Neural progenitor cell (in vitro differentiated cells): ENCODE measurements at regions not wholly inside any gene's neighbourhood (a gene's known extent, or its start where the extent isn't known, plus 50 kb on each side); places are given as distances from the start of the nearest gene placed in this dataset.
"Not testable (repeated sequence)": the region's sequence is repeated elsewhere in the genome, so short reads cannot be mapped to it uniquely, and the experiment has no call there.

Experiments used
- DNase-seq: peaks from one replicate; pipeline ENCODE4 v3.0.0-alpha.2; 2016; ENCODE audit warnings: low spot score
- H2AFZ ChIP-seq: fragments of 200-600 bp; sonication (generic); replicated peaks from 2 replicates; pipeline ENCODE4 v1.6.1; 2016; ENCODE audit warnings: antibody characterized with exemption
- H3F3A ChIP-seq: fragments of 200-600 bp; sonication (generic); 2 replicates; pipeline ENCODE4 v1.6.1; 2016; ENCODE audit warnings: antibody characterized with exemption, low read depth
- H3K27ac ChIP-seq: fragments of 200-600 bp; sonication (generic); 2 replicates; pipeline ENCODE4 v1.5.1; 2016; ENCODE audit warnings: mild to moderate bottlenecking
- H3K27me3 ChIP-seq: fragments of 200-600 bp; sonication (generic); 2 replicates; pipeline ENCODE4 v1.6.1; 2016; ENCODE audit warnings: mild to moderate bottlenecking, moderate library complexity
- H3K36me3 ChIP-seq: fragments of 200-600 bp; sonication (generic); 2 replicates; pipeline ENCODE4 v1.5.1; 2016
- H3K4me1 ChIP-seq: fragments of 200-600 bp; sonication (generic); 2 replicates; pipeline ENCODE4 v1.6.1; 2016; ENCODE audit warnings: mixed run types
- H3K4me2 ChIP-seq: fragments of 200-600 bp; sonication (generic); 2 replicates; pipeline ENCODE4 v1.6.1; 2016
- H3K4me3 ChIP-seq: fragments of 200-600 bp; sonication (generic); 2 replicates; pipeline ENCODE4 v1.5.1; 2016
- H3K79me2 ChIP-seq: fragments of 200-600 bp; sonication (generic); 2 replicates; pipeline ENCODE4 v1.6.1; 2016; ENCODE audit warnings: low read depth
- H3K9ac ChIP-seq: fragments of 200-600 bp; sonication (generic); 2 replicates; pipeline ENCODE4 v1.6.1; 2016
- H3K9me3 ChIP-seq: fragments of 200-600 bp; sonication (generic); 2 replicates; pipeline ENCODE4 v1.5.1; 2016; ENCODE audit warnings: low read depth
- H4K20me1 ChIP-seq: fragments of 200-600 bp; sonication (generic); 2 replicates; pipeline ENCODE4 v1.6.1; 2016; ENCODE audit warnings: low read depth
- H3K27ac Mint-ChIP-seq: 3 replicates; pipeline ENCODE4 v1.8.0; 2021; ENCODE audit warnings: mixed read lengths
- H3K27me3 Mint-ChIP-seq: 2 replicates; pipeline ENCODE4 v1.8.0; 2022; ENCODE audit warnings: low read depth, mild to moderate bottlenecking, inconsistent platforms, moderate library complexity, mixed read lengths; ENCODE audit not compliant: insufficient read depth
- H3K36me3 Mint-ChIP-seq: 3 replicates; pipeline ENCODE4 v1.8.0; 2021; ENCODE audit warnings: mixed read lengths
- H3K4me1 Mint-ChIP-seq: 3 replicates; pipeline ENCODE4 v1.8.0; 2021; ENCODE audit warnings: mixed read lengths
- H3K4me3 Mint-ChIP-seq: 3 replicates; pipeline ENCODE4 v1.8.0; 2021; ENCODE audit warnings: mild to moderate bottlenecking, moderate library complexity, mixed read lengths
- H3K9me3 Mint-ChIP-seq: 3 replicates; pipeline ENCODE4 v1.8.0; 2020; ENCODE audit warnings: mixed read lengths
- CTCF ChIP-seq: fragments of 200-600 bp; sonication (generic); IDR thresholded peaks from 2 replicates; pipeline ENCODE4 v1.5.1; 2017; ENCODE audit warnings: antibody characterized with exemption, mild to moderate bottlenecking
- EZH2 ChIP-seq: fragments of 200-600 bp; sonication (generic); IDR thresholded peaks from 2 replicates; pipeline ENCODE4 v1.6.1; 2017; ENCODE audit warnings: antibody characterized with exemption, mild to moderate bottlenecking, moderate library complexity
- EZH2phosphoT487 ChIP-seq: fragments of 200-600 bp; sonication (generic); IDR thresholded peaks from 2 replicates; pipeline ENCODE4 v1.6.1; 2017; ENCODE audit warnings: antibody characterized with exemption

- Mint-ChIP-seq H3K4me1 (peaks cover 6% of the 10 kb centered on the region), H3K9me3 (peaks cover 2% of the 10 kb centered on the region), H3K4me3 (no peak overlapping the region), H3K27ac (no peak overlapping the region), H3K27me3 (peaks cover 2% of the 10 kb centered on the region), H3K36me3 (no peaks in the 10 kb centered on the region)
- H4K20me1 ChIP-seq: no peaks in the 10 kb centered on the region
- no peak overlapping the region for H3K4me2 ChIP-seq
- no peak for TF ChIP-seq EZH2phosphoT487
- TF ChIP-seq EZH2: no peak
- TF ChIP-seq CTCF: no peak
- DNase-seq: no peak
- H2AFZ ChIP-seq: no peak overlapping the region
- H3K9ac ChIP-seq: no peak overlapping the region
- no peaks in the 10 kb centered on the region for H3K4me1 ChIP-seq
- no peak overlapping the region for H3K4me3 ChIP-seq
- H3F3A ChIP-seq: no peaks in the 10 kb centered on the region
- no peaks in the 10 kb centered on the region for H3K27me3 ChIP-seq
- H3K27ac ChIP-seq: no peak overlapping the region
- H3K36me3 ChIP-seq: no peaks in the 10 kb centered on the region
- no peaks in the 10 kb centered on the region for H3K9me3 ChIP-seq
- no peaks in the 10 kb centered on the region for H3K79me2 ChIP-seq
These were observed 89.9 kb upstream of the EPHA3 start for GRCh38 chr3:89017531-89017930.

GRCh38 chr3:89025185-89025584 lies 82.2 kb upstream of the EPHA3 start:
- Histone ChIP-seq H3K27me3 (no peaks in the 10 kb centered on the region), H3K27ac (no peak overlapping the region), H3K4me3 (no peak overlapping the region), H3K79me2 (no peaks in the 10 kb centered on the region), H2AFZ (peak overlapping the region; percentile 70), H3K4me2 (peak overlapping the region; percentile 43), H3K36me3 (no peaks in the 10 kb centered on the region), H3K9ac (no peak overlapping the region), H3F3A (no peaks in the 10 kb centered on the region), H3K4me1 (peaks cover 12% of the 10 kb centered on the region), H4K20me1 (no peaks in the 10 kb centered on the region), H3K9me3 (no peaks in the 10 kb centered on the region)
- Mint-ChIP-seq H3K4me3 (peak overlapping the region; percentile 41), H3K4me1 (peaks cover 11% of the 10 kb centered on the region), H3K36me3 (no peaks in the 10 kb centered on the region), H3K27ac (peak overlapping the region; percentile 91), H3K27me3 (peaks cover 2% of the 10 kb centered on the region), H3K9me3 (no peaks in the 10 kb centered on the region)
- TF ChIP-seq CTCF: no peak
- TF ChIP-seq EZH2: no peak
- TF ChIP-seq EZH2phosphoT487: no peak
- peak; percentile 38 for DNase-seq

- Histone ChIP-seq H3K9ac (no peak overlapping the region), H3K36me3 (no peaks in the 10 kb centered on the region), H3K79me2 (no peaks in the 10 kb centered on the region), H3K4me1 (no peaks in the 10 kb centered on the region), H3F3A (no peaks in the 10 kb centered on the region), H2AFZ (no peak overlapping the region), H3K27ac (no peak overlapping the region), H3K9me3 (no peaks in the 10 kb centered on the region), H3K4me3 (no peak overlapping the region), H3K27me3 (no peaks in the 10 kb centered on the region), H3K4me2 (no peak overlapping the region), H4K20me1 (no peaks in the 10 kb centered on the region)
- no peak for TF ChIP-seq EZH2phosphoT487
- TF ChIP-seq EZH2: no peak
- TF ChIP-seq CTCF: no peak
- no peak overlapping the region for H3K4me3 Mint-ChIP-seq
- peaks cover 3% of the 10 kb centered on the region for H3K27me3 Mint-ChIP-seq
- no peak overlapping the region for H3K27ac Mint-ChIP-seq
- H3K36me3 Mint-ChIP-seq: no peaks in the 10 kb centered on the region
- H3K9me3 Mint-ChIP-seq: peaks cover 12% of the 10 kb centered on the region
- DNase-seq: no peak
- H3K4me1 Mint-ChIP-seq: peaks cover 3% of the 10 kb centered on the region
These were observed 74.9 kb upstream of the EPHA3 start for GRCh38 chr3:89032346-89033013.

- H3K36me3 Mint-ChIP-seq, H3K9ac ChIP-seq, H3K4me3 ChIP-seq, DNase-seq, H3K36me3 ChIP-seq, H3K27me3 Mint-ChIP-seq, H3K27ac ChIP-seq, H3K27ac Mint-ChIP-seq, H3K4me3 Mint-ChIP-seq, H3K9me3 ChIP-seq, H3K27me3 ChIP-seq, H3F3A ChIP-seq, H2AFZ ChIP-seq, H3K4me2 ChIP-seq, H3K4me1 ChIP-seq, H3K79me2 ChIP-seq, H4K20me1 ChIP-seq, H3K4me1 Mint-ChIP-seq: not testable (repeated sequence)
- H3K9me3 Mint-ChIP-seq: peaks cover 17% of the 10 kb centered on the region
These were observed 72.7 kb upstream of the EPHA3 start for GRCh38 chr3:89034723-89035122.
